GM18907 (cell line): ENCODE measurements at regions not wholly inside any gene's neighbourhood (a gene's known extent, or its start where the extent isn't known, plus 50 kb on each side); places are given as distances from the start of the nearest gene placed in this dataset.
"Not testable (repeated sequence)": the region's sequence is repeated elsewhere in the genome, so short reads cannot be mapped to it uniquely, and the experiment has no call there.

ENCODE experiments used
- ATAC-seq: cut with Tn5 transposase; IDR thresholded peaks from one replicate; pipeline ENCODE4 v1.9.1; 2021; ENCODE audit warnings: mild to moderate bottlenecking, moderate library complexity; ENCODE audit not compliant: unreplicated experiment

DNA sequence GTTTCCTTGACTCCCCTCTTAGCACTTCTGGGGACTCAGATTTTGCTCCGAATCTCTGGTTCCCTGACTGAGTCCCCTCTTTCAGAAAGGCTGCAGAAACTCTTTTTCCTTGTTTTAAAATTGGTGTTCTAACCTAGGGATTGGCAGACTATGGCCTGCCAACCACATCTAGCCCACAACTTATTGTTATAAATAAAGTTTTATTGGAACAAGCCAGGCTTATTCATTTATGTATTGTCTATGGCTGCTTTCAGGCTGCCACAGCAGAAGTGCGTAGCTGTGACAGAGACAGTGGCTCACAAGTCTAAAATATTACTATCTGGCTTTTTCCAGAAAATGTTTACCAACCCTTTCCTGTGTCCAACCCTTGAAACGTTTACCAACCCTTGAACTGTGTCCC lies 81.7 kb downstream of the IER5 start:
- ATAC-seq: no peak

DNA sequence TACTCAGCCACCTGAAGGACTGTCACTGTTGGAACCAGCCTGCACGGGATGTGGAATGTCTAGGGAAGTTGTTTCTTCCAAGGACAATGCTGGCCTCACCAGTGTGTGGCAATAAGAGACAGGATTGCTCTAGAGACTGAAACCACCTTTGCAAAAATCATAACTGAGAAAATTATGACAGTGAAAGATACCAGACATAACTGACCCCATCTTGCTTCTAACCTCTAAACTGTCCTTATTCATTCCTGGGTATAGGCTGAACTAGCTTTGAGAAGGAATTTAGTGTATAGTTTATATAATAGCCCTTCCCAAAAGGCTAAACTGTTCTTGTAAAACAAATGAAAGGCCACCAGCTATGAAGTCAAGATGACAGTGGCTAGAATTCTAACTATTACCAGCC lies 83.6 kb downstream of the IER5 start:
- no peak for ATAC-seq

DNA sequence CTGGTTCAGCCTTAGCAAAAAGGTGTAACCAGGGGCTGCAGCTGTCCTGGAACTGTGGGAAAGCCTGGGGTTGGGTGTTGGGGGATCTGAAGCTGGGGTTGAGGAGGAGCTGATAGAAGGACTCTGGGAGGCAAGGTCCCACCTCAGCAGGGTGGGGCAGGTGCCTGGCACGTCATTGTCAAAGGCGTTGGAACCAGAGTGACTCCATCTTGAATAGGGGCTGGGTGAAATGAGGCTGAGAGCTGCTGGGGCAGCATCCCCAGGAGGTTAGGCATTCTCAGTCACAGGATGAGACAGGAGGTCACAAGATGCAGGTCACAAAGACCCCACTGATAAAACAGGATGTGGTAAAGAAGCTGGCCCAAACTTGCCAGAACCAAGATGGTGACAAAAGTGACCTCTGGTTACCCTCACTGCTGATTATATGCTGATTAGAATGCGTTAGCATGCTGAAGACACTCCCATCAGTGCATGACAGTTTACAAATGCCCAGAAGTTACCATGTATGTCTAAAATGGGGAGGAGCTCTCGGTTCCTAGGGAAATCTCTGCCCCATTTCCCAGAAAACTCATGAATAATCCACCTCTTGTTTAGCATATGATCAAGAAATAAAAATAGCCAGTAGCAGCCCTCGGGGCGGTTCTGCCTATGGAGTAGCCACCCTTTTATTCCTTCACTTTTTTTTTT lies 85.4 kb downstream of the IER5 start:
- ATAC-seq: no peak

DNA sequence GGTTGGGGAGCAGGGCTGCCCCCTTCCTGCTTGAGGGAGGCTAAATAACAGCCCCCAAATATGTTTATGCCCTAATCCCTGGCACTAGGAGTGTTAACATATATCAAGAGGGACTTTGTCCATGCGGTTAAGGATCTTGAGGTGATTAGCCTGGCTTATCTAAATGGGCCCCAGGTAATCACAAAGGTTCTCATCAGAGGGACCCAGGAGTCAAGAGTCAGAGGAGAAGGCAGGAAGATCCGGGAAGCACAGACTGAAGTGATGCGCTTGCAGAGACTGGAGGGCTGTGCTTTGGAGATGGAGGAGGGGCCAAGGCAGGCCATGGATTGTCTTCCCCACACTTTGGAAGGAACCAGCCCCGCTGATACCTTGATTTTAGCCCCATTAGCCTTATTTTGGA lies 86.4 kb downstream of the IER5 start:
- ATAC-seq: no peak

DNA sequence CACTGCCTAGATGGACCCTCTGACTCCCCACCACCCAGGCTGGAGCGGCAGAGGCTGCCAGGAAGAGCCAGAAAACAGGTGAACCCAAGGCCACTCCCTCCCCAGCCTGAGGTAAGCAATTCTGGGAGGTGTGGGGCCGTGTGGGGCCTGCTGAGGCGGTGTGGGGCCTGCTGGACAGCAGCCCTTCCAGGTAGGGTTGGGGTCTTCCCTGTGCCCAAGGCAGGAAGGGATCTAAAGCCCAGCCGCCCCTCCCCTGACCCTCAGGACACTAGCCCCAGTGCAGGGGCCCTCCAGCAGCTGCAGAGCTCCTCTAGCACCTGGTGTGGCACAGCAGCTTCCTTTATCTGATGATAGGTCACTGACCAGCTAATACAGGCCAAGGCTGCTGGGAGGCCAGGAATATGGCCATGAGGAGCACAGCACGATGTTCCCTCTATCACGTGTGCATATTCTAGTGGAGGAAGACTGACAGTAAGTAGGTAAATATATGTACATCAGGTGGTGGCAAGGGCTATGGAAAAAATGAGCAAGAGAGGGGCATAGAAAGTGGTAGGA lies 86.9 kb downstream of the IER5 start:
- no peak for ATAC-seq

DNA sequence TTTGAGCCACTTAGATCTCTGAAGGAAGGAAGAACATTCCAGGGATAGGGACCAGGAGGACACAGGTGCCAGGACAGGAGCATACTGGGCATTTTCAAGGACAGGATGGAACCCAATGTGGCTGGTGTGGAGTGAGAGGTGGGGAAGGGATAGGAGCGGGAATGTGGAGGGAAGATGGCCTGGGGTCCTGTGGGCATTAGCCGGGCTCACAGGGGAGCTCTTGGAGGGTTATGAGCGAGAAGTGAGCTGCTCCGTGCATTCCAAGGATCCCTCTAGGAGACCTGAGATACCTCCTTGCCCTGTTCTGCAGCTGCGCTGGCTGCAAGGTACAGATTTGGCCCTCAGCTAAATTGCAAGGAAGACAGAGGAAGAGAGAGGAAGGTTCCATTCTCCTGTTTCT lies 87.5 kb downstream of the IER5 start:
- no peak for ATAC-seq

DNA sequence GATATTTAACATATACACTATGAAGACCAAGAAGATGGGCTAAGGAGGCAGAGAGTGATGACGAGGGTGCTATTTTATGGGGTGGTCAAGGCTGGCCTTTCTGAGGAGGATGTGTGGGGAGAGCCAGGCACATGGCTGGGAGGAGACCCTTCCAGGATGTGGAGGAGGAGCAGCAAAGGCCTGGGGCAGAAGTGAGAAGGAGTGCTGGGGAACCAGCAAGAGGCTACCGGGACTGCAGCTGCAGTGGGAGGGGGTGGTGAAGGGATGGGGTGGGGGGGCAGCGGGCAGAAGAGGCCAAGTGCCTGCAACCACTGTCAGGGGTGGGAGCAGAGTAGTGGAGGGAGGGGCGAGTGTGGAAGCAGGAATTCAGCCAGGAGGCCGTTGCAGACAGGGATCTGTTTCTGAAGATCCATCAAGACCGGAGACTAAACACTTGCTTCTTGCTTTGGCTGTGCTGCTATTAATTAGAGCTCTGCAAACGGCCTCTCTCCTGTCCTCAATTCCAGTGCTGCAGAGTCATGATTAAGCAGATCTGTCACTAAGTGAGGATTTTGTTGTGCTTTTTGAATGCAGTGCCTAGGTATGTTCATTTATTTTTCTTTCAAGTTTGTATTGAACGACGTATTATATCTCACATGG lies 89.9 kb downstream of the IER5 start:
- no peak for ATAC-seq

DNA sequence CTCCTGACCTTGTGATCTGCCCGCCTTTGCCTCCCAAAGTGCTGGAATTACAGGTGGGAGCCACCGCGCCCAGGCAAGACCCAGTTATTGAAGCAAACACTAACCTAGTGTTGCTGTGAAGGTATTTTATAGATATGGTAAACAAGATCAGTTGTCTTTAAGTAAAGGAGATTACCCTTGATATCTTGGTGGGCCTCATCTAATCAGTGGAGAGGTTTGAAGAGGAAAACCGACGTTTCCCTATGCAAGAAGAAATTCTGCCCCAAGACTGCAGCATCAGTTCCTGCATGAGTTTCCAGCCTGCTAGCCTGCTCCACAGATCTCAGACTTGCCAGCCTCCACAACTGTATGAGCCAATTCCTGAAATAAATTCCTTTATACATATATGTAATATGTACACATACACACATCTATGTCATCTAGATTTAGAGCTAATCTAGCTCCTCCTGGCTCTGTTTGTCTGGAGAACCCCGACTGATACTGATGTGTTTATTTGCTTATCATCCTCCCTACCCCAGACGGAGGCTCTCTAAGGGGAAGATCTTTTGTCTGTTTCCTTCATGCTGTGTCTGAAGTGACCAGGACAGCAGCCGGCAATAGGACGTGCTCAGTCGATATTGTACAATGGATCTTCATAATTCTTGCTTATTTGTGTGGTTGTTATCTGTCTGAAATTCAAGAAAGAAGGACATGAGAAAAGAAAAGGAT lies 90.9 kb downstream of the IER5 start:
- no peak for ATAC-seq

DNA sequence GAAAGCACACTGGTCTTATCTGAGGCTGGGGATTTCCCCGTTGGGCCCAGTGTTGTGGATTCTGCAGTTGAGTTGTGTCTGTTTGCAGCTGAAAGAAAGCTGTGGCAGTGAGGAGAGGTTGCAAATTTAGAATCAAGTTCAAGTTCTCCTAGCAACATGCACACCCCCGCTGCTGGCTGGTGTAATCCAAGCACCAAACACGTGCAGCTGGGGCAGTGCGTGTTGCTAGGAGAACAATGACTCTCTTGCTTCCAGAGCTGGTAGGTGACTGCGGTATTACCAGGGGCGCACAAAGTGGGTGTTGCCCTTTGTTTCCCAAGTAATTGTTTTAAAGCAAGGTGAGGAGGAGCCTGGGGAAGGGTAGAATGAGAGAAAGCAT lies 91.5 kb downstream of the IER5 start:
- ATAC-seq: no peak

DNA sequence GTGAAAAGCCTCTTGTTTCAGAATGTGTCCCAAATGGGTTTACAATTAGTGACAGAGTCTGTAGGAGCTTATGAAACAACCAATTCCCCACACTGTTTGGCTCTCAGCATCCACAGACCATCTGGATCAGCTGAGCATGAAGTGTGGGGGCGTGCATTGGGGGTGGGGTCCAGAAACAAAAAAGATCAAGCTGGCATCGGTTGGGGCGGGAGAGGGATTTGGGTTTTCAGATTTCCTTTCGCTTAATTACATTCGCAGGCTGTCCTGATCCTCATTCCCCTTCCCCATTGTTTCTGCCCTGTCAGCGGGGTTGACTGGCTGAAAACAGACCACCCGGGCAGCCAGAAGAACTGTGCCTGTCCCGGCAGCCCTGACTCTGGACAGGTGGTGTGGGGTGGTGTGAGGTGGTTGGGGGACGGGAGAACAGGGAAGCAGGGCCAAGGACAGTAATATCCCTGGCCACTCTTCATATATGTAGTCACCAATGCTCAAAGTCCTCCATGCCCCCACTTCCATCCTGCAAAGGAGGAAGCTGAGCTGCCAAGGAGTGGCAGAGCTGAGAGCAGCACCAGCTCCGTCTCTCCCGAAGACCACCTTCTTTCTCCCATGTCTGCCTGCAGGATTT lies 92.0 kb downstream of the IER5 start:
- ATAC-seq: no peak

DNA sequence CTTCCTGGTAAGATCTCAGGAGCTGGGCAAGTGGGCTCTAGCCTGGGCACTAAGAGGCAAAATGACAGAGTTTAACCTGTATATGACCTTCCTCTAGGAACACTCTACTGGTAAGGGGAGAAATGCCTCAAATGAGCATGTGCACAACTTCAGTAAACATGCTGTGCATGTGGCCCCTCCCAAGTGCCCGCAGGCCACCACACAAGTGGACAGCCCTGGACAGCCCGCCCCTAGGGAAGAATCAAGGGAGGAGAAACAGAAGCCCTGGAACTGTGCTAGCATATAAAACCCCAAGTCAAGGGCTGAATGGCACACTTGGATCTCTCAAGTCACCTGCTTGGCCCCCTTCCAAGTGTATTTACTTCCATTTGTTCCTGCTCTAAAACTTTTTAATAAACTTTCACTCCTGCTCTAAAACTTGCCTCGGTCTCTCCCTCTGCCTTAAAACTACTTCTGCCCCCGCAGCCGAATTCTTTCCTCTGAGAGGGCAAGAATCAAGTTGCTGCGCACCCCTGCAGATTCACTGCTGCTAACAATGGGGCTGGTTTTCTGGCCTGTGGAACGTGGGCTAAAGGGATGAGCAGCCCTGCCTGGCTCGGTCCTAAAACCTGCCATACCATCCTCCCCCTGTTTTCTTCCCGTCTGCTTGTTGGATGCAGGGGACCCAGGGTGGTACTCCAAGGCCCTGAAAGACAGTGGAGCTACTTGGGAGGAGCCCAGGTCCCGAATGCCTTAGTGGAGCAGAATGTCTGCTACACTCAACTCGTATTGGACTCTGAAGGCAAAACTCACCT lies 93.5 kb downstream of the IER5 start:
- ATAC-seq: no peak

DNA sequence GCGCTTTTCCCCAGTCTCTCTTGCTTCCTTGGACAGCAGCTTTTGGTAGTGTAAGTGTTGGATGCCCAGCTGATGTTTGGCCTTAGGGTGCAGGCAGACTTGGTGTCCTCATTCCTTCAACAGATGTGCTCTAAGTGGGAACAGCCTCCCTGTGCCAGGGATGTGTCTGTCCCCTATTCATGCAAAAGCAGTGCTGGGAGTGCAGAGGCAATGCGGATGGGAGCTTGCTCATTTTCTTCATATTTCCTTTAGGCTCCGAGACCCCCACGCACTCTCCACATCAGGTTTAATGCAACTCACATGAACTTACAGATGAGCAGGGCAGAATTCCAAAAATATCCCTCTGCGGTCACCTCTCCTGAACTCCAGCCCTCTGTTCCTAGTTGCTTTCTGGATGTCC lies 96.1 kb downstream of the IER5 start:
- no peak for ATAC-seq

DNA sequence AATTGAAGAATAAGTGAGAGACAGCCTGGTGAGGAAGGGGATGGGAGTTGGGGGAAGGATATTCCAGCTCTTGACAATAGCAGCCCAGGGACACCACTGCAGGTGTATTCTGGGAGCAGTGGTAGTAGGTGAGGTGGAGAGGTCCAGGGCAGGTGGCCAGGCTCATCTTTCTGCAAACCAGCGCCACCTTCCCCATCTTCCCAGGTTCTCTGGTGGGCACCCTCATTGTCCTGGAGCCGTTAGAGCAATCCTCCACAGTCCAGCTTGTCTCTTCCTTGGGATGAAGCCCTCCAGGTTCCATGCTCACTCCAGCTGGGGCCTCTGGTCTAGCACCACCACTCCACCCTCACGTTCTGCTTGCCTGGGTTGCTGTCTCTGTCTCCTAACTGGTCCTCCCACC lies 97.0 kb downstream of the IER5 start:
- no peak for ATAC-seq

DNA sequence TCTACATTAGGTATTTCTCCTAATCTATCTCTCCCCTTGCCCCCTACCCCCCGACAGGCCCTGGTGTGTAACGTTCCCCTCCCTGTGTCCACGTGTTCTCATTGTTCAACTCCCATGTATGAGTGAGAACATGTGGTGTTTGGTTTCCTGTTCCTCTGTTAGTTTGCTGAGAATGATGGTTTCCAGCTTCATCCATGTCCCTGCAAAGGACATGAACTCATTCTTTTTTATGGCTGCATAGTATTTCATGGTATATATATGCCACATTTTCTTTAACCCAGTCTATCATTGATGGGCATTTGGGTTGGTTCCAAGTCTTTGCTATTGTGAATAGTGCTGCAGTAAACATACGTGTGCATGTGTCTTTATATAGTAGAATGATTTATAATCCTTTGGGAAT lies 97.6 kb downstream of the IER5 start:
- not testable (repeated sequence) for ATAC-seq

DNA sequence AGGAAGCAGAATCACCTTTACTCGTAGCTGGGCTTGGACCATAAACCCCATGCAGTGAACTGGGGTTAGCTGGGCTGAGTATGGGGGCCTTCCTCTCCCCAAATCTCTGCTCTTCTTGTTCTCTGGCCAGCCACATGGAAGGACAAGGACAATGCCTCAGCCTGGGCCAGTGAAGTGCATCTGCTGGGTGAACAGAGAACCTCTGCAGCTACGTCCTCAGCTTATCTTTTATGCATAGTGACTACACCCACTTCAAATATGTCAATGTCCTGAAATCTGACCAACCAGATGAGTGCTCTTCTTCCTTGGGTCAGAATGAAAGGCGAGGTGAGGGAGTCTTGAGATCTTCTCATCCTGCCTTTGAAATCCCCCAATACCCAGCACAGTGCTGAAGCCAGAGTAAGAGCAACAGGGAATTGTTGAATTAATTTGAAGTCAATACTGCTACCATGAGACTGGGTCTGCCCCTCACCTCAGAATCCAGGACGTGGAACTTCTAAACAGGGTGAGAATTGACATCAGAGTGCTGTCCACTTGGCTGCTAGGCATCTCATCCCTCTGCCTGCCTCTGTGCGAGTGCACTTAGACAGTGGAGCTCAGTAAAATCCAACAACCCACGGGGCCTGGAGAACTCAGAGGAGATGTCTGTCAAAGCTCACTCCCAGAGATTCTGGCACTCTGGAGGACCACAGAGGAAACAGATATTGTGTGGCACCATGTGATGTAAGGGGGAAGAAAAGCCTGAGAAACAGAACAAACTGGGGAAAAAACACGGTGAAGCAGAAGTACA lies 99.0 kb downstream of the IER5 start:
- no peak for ATAC-seq

DNA sequence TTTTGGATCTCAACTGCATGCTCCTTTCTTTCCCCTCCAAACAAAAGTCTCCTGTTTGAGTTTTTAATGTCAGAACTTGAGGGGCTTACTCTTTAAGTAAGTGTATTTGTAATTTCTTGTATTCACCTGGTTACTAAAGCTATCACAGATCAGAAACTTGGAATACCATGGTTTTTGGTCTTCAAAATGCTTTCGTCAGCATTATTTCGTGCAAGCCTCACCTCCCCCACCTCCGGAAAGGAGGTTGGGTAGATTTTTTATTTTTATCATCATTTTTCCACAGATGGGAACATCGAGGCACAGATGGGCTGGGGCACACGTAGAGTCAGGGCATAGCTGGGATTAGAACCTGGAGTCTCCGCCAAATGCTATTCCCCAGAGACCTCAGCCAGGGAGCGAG lies 100.7 kb downstream of the IER5 start:
- no peak for ATAC-seq

DNA sequence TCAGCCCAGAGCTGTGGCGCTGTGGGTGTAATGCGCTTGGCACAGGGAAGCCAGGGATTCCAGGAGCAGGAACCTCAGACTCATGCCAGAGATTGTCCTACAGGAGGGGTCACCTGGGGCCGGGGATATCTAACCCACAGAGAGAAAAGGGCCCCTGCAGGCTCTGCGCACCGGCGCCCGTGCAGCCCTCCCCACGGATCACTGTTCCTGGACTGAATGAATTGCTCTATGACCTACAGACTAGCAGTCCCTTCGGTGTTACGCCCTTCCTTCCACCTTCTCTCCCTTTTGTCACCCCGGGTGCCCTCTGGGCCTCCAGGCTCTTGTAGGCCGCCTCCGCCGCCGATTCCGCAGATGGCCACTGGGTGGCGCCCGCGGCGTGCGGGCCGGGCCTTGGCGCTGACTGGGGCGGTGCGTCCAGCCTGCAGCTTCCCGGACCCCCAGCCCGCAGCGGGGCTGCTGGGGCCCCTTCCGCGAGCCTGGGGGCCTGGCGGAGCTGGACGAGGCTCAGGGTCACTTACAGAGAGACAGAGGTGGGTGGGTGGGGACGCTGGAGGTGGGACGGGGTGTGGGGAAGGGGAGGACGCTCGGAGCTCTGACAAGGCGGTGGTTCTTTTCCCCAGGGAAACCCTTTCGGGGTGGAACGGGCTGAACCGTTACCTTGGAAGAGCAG lies 101.3 kb downstream of the IER5 start:
- peak; percentile 60 for ATAC-seq

DNA sequence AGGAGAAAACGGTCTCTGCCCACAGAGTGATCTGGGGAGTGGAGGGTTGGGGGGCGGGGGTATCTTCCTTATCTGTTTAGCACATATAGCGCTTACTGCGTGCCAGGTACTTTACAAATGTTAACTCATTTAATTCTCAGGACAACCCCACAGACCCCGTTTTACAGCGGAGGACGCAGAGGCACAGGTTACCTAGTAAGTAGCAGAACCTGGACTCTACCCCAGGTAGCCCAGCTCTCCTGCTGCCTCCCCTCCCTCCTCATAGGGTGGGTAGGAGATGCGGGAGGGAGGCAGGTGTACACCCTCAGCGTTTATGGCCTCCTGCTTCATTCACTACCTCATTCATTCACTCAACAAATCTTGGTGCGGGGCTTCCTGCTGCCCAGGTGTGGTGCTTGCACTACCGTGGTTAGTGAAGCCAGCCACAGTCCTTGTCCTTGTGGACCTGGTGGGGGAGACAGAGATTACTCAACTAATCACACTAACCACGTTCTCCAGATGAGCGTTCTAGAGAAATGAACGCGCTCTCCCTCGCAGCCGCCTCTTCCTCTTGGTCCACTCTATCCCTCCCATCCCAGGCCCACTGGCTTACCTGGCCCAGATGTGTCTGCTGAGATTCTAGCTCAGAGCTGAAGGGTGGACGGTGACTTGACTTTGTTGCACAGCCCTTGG lies 102.0 kb downstream of the IER5 start:
- ATAC-seq: no peak

DNA sequence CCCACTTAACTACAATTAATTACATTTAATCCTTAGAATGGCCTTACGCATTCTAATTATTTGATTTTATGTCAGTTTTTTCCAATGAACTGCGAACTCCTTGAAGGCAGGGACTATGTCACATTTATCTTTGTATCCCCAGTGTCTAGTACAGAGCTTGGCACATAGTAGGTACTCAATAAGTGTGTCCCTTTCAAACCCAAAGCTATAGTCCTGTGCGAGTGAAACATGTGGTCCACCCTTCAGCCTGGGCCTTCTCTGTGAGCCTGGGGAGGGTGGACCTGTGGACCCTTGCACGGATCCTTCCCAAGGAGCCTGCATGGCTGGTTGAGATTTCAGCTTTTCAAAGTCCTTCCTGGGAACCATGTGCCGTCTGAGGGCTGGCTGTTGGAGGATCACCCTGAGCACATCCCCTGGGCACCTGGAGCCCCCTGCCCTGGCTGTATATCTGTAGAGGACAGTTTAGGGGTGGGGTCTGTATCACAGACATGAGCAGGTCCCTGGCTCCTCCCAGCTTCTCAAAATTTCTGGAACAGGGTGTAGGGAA lies 103.1 kb downstream of the IER5 start:
- no peak for ATAC-seq
